GM10248 (cell line): ENCODE measurements at regions not wholly inside any gene's neighbourhood (a gene's known extent, or its start where the extent isn't known, plus 50 kb on each side); places are given as distances from the start of the nearest gene placed in this dataset.

Experiments used
- CTCF ChIA-PET: fragments of 300-600 bp; sonication (Branson Sonifier 250); formaldehyde crosslinking; extraction: SDS; loops from one replicate; lab custom pipeline; 2021; ENCODE audit warnings: antibody characterized with exemption; lab: Yijun Ruan, JAX
- POLR2A ChIA-PET: fragments of 350-650 bp; sonication (Branson Sonifier 250); formaldehyde crosslinking; extraction: SDS; loops from one replicate; lab custom pipeline; 2020; ENCODE audit warnings: antibody characterized with exemption; lab: Yijun Ruan, JAX
- DNase-seq: peaks from one replicate; pipeline ENCODE4 v3.0.0; 2012; ENCODE audit errors: extremely low spot score
- TF ChIP-seq, protein P1 (sequence below): IDR thresholded peaks from 2 replicates; pipeline ENCODE4 v1.5.1; 2012; ENCODE audit warnings: mild to moderate bottlenecking, low read depth; ENCODE audit errors: extremely low read depth, missing control alignments, control extremely low read depth

DNA sequence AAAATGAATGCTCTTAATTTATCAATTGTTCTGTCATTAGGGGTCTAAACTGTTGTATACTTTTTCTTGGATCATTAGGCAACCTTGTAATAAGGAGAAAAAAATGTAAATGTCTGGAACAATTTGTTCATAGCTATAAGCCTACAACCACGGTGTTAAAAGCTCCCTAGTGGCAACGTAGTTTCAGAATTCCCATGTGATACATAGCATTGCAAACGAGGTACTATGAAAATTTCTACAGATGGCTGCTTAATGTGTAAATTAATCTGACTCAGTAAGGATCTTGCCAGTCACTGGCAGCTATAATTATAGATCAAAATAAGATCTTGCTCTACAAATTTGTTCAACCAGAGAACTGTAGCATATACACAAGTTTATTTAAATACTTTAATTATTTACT lies 304.1 kb upstream of the ADGRL4 start:
- ChIA-PET POLR2A (no interaction called here), CTCF (interaction anchor here (1.0 kb wide), 1 partner anchor 17 kb away, joined by 3 read pairs; no protein-coding TSS in a partner anchor)
- TF ChIP-seq, protein P1, sequence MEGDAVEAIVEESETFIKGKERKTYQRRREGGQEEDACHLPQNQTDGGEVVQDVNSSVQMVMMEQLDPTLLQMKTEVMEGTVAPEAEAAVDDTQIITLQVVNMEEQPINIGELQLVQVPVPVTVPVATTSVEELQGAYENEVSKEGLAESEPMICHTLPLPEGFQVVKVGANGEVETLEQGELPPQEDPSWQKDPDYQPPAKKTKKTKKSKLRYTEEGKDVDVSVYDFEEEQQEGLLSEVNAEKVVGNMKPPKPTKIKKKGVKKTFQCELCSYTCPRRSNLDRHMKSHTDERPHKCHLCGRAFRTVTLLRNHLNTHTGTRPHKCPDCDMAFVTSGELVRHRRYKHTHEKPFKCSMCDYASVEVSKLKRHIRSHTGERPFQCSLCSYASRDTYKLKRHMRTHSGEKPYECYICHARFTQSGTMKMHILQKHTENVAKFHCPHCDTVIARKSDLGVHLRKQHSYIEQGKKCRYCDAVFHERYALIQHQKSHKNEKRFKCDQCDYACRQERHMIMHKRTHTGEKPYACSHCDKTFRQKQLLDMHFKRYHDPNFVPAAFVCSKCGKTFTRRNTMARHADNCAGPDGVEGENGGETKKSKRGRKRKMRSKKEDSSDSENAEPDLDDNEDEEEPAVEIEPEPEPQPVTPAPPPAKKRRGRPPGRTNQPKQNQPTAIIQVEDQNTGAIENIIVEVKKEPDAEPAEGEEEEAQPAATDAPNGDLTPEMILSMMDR: no peak
- no peak for DNase-seq

DNA sequence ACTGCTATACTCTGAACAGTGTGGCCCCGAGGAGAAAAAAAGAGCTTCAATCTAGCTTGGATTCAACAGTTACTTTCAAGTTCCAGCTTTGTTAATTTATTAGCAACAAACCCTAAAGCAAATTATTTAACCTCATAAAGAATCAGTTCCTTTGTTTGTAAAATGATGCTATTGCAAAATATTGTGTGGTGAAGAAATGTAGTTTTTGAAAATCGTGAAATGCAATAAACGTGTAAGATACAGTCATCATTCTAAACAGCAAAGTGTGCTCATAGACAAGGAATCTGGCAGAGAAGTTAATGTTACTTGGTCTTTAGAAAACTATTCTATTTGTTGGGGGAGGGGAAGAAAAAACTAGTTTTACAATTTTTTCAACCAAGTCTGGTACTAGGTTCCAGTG lies 297.6 kb upstream of the ADGRL4 start:
- TF ChIP-seq, protein P1: no peak
- CTCF ChIA-PET: interaction anchor here (1.0 kb wide), 1 partner anchor 18 kb away, joined by 3 read pairs; no protein-coding TSS in a partner anchor
- DNase-seq: no peak
- POLR2A ChIA-PET: no interaction called here

DNA sequence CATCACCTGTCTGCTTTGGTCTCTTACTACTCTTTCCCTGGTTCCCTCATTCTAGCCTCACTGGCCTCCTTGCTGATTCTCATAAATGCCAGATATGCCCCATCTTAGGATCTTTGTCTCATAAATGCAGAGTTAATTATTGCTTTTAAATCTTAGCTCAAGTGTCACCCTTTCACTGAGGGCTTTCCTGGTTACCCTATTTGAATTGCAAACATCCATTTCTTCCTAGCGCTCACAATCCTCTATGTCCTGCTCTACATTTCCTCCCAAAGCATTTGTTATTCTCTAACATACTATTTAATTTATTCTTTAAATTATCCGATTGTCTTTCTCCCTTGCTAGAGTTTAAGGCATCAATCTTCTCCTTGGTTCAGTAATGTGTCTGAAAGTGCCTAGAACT lies 296.5 kb upstream of the ADGRL4 start:
- TF ChIP-seq, protein P1: no peak
- ChIA-PET CTCF (interaction anchor here (1.4 kb wide), 1 partner anchor 17 kb away, joined by 3 read pairs; no protein-coding TSS in a partner anchor), POLR2A (no interaction called here)
- DNase-seq: no peak

DNA sequence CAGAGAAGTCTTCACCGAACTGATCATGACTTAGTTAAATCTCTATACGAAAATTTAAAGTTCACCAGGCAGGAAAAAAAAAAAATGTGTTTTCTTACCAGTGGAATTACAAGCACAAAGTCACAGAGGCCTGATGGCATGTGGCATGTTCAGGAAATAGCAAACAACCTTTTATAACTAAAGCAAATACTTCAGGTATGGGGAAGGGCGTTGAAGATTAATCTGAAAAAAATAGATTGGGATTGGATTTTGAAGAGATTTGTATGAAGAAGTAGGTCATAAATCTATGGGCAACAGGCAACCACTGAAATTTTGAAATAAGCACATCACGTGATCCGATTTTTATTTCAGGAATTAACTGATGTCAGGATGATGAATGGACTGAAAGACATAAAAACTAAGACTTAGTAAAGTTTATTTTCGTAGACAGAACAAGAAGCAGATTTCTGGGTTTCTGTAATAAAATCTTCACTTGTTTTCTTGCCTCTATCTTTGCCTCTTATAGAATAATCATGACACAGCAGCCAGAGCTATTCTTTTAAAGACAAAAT lies 295.9 kb upstream of the ADGRL4 start:
- no peak for DNase-seq
- TF ChIP-seq, protein P1: no peak
- ChIA-PET CTCF (interaction anchor here (1.4 kb wide), 1 partner anchor 17 kb away, joined by 3 read pairs; no protein-coding TSS in a partner anchor), POLR2A (no interaction called here)

DNA sequence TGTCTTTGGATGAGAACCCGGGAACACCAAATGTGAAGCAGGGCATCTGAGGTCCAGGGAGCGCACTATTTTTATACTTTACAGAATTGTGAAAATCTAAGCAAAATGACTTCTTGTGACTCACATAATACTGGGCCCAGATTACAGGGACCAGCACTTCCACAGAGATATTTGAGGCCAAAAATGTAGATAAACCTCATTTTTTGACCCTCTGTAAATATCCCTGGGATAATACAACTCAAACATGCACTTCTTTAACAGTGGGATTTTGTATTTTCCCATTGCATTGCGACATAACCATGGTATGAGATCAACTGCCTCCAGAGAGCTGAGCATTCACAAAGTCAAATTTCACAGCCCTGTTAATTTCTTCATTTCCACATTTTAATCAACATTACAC lies 289.4 kb upstream of the ADGRL4 start:
- CTCF ChIA-PET: no interaction called here
- DNase-seq: no peak
- POLR2A ChIA-PET: no interaction called here

DNA sequence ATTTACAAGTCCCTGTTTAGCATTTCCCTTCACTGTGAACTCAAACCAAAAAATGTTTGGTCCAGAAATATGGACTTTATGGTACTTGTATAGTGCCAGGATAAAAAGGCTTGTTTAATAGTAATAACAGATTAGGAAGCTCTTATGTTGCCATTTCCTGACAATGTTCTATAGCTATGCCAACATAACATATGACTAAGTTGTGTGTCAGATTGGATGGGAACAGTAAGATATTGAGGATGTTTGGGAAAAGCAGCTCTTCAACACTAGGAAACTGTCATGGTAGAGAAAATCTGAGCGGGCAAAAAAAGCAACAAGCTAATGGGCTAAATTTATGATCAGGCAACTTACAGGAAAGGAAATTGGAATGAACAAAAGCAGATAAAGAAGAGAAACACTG lies 287.1 kb upstream of the ADGRL4 start:
- ChIA-PET CTCF (interaction anchor here (0.9 to 2.2 kb wide), 4 partner anchors 13 to 21 kb away, joined by 3 to 4 read pairs (median 3); no protein-coding TSS in a partner anchor), POLR2A (no interaction called here)
- TF ChIP-seq, protein P1: no peak
- no peak for DNase-seq

More for the DNA sequence above, 289.4 kb upstream of the ADGRL4 start:
- TF ChIP-seq, protein P1: no peak
